Epithelial cell of proximal tubule (primary cell): ENCODE measurements at regions not wholly inside any gene's neighbourhood (a gene's known extent, or its start where the extent isn't known, plus 50 kb on each side); places are given as distances from the start of the nearest gene placed in this dataset.

Source experiments
- DNase-seq: peaks from one replicate; pipeline ENCODE4 v3.0.0-alpha.2; 2011; ENCODE audit warnings: low read depth
- H3K4me3 ChIP-seq: 2 replicates; pipeline ENCODE4 v1.5.1; 2011; ENCODE audit warnings: low read depth, mild to moderate bottlenecking, low read length
- TF ChIP-seq, protein P1 (sequence below): conservative IDR thresholded peaks from 2 replicates; pipeline ENCODE4 v1.5.1; 2012; ENCODE audit warnings: low read depth, mild to moderate bottlenecking, low read length

- DNase-seq: no peak
- no peak overlapping the region for H3K4me3 ChIP-seq
- TF ChIP-seq, protein P1, sequence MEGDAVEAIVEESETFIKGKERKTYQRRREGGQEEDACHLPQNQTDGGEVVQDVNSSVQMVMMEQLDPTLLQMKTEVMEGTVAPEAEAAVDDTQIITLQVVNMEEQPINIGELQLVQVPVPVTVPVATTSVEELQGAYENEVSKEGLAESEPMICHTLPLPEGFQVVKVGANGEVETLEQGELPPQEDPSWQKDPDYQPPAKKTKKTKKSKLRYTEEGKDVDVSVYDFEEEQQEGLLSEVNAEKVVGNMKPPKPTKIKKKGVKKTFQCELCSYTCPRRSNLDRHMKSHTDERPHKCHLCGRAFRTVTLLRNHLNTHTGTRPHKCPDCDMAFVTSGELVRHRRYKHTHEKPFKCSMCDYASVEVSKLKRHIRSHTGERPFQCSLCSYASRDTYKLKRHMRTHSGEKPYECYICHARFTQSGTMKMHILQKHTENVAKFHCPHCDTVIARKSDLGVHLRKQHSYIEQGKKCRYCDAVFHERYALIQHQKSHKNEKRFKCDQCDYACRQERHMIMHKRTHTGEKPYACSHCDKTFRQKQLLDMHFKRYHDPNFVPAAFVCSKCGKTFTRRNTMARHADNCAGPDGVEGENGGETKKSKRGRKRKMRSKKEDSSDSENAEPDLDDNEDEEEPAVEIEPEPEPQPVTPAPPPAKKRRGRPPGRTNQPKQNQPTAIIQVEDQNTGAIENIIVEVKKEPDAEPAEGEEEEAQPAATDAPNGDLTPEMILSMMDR: no peak
Measured at GRCh38 chr6:115411756-115412155, 648.9 kb downstream of the FRK start.

- TF ChIP-seq, protein P1: no peak
- no peak overlapping the region for H3K4me3 ChIP-seq
- no peak for DNase-seq
Measured at GRCh38 chr6:115404446-115404845, 656.2 kb downstream of the FRK start.

- DNase-seq: no peak
- TF ChIP-seq, protein P1: no peak
- no peak overlapping the region for H3K4me3 ChIP-seq
Measured at GRCh38 chr6:115398607-115399006, 662.1 kb downstream of the FRK start.

GRCh38 chr6:115396112-115396906 lies 664.4 kb downstream of the FRK start:
- TF ChIP-seq, protein P1: no peak
- H3K4me3 ChIP-seq: no peak overlapping the region
- DNase-seq: no peak

DNA sequence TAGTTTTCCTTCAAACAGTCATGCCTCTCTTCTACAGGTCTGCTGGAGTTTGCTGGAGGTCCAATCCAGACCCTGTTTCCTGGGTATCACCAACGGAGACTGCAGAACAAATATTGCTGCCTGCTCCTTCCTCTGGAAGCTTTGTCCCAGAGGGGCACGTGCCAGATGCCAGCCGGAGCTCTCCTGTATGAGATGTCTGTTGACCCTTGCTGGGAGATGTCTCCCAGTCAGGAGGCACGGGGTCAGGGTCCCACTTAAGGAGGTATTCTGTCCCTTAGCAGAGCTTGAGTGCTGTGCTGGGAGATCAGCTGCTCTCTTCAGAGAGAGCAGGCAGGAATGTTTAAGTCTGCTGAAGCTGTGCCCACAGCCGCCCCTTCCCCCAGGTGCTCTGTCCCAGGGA lies 666.9 kb downstream of the FRK start:
- H3K4me3 ChIP-seq: no peak overlapping the region
- DNase-seq: no peak
- TF ChIP-seq, protein P1: no peak

DNA sequence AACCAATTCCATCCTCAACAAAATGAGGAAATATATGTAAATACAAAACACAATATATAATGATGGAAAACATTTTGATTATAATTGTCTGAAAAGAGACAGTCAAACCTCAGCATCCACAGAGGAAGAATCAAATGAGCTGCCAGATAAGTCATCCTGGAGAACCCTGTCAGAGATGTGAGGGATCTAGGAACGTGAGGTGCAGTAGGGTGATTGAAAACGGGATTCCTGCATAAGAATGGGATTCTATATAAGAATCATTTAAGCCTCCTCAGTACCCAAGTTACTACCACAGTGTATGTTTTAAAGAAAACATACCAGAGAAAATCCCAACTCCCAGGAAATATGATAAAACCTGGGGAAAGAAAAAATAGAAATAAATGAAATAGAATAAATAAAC lies 690.5 kb downstream of the FRK start:
- TF ChIP-seq, protein P1: no peak
- no peak overlapping the region for H3K4me3 ChIP-seq
- no peak for DNase-seq

DNA sequence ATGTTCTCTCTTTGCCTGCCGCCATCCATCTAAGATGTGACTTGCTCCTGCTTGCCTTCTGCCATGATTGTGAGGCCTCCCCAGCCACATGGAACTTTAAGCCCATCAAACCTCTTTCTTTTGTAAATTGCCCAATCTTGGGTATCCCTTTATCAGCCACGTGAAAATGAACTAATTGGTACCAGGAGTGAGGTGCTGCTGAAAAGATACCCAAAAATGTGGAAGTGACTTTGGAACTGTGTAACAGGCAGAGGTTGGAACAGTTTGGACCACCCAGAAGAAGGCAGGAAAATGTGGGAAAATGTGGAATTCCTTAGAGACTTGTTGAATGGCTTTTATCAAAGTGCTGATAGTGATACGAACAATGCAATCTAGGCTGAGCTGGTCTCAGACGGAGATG lies 694.9 kb downstream of the FRK start:
- no peak for DNase-seq
- H3K4me3 ChIP-seq: no peak overlapping the region
- TF ChIP-seq, protein P1: no peak
